ENCODE measurements at regions not wholly inside any gene's neighbourhood (a gene's known extent, or its start where the extent isn't known, plus 50 kb on each side); places are given as distances from the start of the nearest gene placed in this dataset.

DNA sequence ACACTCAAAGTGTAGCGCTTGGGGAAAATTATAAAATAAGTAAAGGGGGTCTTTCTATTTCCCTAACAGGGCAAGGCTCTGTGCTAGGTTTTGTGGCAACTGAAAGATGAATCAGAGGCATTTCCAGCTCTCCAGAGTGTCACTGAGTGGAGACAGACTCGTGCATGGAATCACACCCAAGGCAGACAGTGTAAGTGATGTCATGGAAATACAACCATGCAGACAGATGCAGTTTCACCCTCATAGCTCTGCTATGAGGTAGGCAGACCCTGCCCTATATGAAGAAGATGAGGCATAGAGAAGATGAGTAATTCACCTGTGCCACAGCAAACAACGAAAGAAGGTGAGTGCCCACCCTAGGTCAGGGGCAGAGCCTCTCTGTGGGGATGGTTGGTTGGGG lies 57.2 kb upstream of the PITRM1 start:
- TF ChIP-seq MYC (IDR thresholded peaks at IDR 0.05; ENCODE audit: low read depth, low read length) (no peak), CTCF (IDR thresholded peaks at IDR 0.05; ENCODE audit: extremely low read depth in 1 of 2, insufficient read depth in 1 of 2, low read depth in 1 of 2, low read length in 2 of 2) (no peak), FOS (IDR thresholded peaks at IDR 0.05; ENCODE audit: borderline replicate concordance, insufficient read depth, low read length) (no peak)
